ENCODE measurements at regions not wholly inside any gene's neighbourhood (a gene's known extent, or its start where the extent isn't known, plus 50 kb on each side); places are given as distances from the start of the nearest gene placed in this dataset.

DNA sequence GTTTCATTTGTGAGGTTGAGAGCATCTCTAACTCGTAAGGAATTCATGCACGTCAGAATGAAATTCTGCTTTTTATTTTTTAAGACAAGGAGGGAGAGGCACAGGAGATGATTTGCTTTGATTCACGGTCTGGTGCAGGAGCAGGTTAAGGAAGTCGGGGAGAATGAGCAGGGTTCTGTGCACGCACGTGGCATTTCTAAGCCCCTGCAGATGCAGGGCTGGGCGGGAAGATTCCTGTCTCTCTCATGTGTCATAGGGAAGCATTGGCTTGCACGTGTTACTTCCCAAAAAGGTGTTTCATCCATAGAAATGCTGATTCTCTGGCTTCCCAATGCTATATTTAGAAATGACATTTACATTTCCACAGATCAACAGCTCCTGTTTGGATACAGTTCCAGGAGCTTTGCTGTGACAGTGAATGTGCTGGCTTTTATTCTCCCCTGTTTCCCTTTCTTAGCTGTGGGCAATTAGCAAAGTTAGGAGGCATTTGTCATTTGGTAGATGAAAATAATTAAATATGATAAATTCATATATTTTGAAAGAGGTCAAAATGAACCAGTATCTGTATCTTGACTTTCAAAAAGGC, 119.7 kb upstream of the ZFP64 start:
- TF ChIP-seq CTCF (IDR thresholded peaks at IDR 0.05) (no peak), POLR2A (IDR thresholded peaks at IDR 0.05) (no peak)
